ENCODE measurements at regions not wholly inside any gene's neighbourhood (a gene's known extent, or its start where the extent isn't known, plus 50 kb on each side); places are given as distances from the start of the nearest gene placed in this dataset.

DNA sequence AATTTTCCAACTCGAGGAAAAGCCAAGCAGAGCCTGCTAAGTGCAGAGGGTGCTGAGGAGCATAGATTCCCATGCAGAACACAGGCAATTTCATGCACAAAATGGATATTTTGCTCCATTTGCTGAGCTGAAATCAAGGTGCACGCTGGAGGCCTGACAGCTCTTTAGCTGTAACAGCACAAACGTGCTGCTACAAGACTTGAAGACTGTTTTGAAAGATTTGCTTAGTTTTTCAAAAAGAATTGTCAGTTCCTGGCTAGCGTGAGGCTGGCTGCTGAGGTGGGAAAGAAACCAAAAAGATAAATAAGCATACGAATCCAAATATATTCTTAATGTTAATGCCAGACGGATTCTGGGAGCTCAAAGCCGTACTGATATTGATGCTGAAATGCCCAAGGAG, 309.0 kb upstream of the MAF start:
- TF ChIP-seq, protein P1, sequence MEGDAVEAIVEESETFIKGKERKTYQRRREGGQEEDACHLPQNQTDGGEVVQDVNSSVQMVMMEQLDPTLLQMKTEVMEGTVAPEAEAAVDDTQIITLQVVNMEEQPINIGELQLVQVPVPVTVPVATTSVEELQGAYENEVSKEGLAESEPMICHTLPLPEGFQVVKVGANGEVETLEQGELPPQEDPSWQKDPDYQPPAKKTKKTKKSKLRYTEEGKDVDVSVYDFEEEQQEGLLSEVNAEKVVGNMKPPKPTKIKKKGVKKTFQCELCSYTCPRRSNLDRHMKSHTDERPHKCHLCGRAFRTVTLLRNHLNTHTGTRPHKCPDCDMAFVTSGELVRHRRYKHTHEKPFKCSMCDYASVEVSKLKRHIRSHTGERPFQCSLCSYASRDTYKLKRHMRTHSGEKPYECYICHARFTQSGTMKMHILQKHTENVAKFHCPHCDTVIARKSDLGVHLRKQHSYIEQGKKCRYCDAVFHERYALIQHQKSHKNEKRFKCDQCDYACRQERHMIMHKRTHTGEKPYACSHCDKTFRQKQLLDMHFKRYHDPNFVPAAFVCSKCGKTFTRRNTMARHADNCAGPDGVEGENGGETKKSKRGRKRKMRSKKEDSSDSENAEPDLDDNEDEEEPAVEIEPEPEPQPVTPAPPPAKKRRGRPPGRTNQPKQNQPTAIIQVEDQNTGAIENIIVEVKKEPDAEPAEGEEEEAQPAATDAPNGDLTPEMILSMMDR (IDR thresholded peaks at IDR 0.05) = no peak
- TF ChIP-seq EP300 (IDR thresholded peaks at IDR 0.05) (no peak), POLR2A (IDR thresholded peaks at IDR 0.05) (no peak)
